ENCODE measurements at regions not wholly inside any gene's neighbourhood (a gene's known extent, or its start where the extent isn't known, plus 50 kb on each side); places are given as distances from the start of the nearest gene placed in this dataset.

GRCh38 chr2:17133052-17133671 lies 385.1 kb downstream of the RAD51AP2 start:
- TF ChIP-seq EZH2 (optimal IDR thresholded peaks at IDR 0.05; ENCODE audit: low read depth, low read length) (no peak), EZH2phosphoT487 (IDR thresholded peaks at IDR 0.05; ENCODE audit: low read length) (no peak)
- TF ChIP-seq, protein P1, sequence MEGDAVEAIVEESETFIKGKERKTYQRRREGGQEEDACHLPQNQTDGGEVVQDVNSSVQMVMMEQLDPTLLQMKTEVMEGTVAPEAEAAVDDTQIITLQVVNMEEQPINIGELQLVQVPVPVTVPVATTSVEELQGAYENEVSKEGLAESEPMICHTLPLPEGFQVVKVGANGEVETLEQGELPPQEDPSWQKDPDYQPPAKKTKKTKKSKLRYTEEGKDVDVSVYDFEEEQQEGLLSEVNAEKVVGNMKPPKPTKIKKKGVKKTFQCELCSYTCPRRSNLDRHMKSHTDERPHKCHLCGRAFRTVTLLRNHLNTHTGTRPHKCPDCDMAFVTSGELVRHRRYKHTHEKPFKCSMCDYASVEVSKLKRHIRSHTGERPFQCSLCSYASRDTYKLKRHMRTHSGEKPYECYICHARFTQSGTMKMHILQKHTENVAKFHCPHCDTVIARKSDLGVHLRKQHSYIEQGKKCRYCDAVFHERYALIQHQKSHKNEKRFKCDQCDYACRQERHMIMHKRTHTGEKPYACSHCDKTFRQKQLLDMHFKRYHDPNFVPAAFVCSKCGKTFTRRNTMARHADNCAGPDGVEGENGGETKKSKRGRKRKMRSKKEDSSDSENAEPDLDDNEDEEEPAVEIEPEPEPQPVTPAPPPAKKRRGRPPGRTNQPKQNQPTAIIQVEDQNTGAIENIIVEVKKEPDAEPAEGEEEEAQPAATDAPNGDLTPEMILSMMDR (IDR thresholded peaks at IDR 0.05; ENCODE audit: low read length), result no peak
